ENCODE measurements at regions not wholly inside any gene's neighbourhood (a gene's known extent, or its start where the extent isn't known, plus 50 kb on each side); places are given as distances from the start of the nearest gene placed in this dataset.
"Not testable (repeated sequence)": the region's sequence is repeated elsewhere in the genome, so short reads cannot be mapped to it uniquely, and the experiment has no call there.

DNA sequence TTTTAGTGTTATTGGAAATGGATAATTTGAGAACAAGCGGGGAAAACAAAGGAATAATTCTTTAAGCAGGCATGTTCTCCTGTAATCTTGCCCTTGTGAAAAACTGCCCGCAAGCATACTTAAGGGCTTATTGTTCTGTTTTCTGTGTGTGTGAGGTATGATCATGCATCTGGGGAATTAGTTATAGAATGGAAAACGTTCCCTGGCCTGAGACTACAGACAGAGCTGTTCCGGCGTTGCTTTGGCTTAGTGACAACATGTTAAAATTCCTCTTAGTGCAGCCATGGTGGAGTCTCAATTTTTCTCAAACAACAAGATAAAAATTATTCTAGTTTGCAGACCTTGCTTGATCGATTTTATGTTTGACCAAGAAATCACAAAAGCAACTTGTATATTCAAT, 560.2 kb upstream of the SPRY2 start:
- TF ChIP-seq, protein P1, sequence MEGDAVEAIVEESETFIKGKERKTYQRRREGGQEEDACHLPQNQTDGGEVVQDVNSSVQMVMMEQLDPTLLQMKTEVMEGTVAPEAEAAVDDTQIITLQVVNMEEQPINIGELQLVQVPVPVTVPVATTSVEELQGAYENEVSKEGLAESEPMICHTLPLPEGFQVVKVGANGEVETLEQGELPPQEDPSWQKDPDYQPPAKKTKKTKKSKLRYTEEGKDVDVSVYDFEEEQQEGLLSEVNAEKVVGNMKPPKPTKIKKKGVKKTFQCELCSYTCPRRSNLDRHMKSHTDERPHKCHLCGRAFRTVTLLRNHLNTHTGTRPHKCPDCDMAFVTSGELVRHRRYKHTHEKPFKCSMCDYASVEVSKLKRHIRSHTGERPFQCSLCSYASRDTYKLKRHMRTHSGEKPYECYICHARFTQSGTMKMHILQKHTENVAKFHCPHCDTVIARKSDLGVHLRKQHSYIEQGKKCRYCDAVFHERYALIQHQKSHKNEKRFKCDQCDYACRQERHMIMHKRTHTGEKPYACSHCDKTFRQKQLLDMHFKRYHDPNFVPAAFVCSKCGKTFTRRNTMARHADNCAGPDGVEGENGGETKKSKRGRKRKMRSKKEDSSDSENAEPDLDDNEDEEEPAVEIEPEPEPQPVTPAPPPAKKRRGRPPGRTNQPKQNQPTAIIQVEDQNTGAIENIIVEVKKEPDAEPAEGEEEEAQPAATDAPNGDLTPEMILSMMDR (conservative IDR thresholded peaks at IDR 0.05; ENCODE audit: control insufficient read depth, insufficient read depth, low read depth, low read length): no peak
- H3K4me3 ChIP-seq (ENCODE audit: control insufficient read depth, low read depth, low read length): no peak overlapping the region
- DNase-seq (ENCODE audit: low read depth): peak; percentile 49

- TF ChIP-seq, protein P1 (conservative IDR thresholded peaks at IDR 0.05; ENCODE audit: control insufficient read depth, insufficient read depth, low read depth, low read length): no peak
- no peak for DNase-seq (ENCODE audit: low read depth)
- H3K4me3 ChIP-seq (ENCODE audit: control insufficient read depth, low read depth, low read length): no peak overlapping the region
Observed at GRCh38 chr13:80900561-80900960, 559.6 kb upstream of the SPRY2 start.

- not testable (repeated sequence) for H3K4me3 ChIP-seq (ENCODE audit: control insufficient read depth, low read depth, low read length); DNase-seq (ENCODE audit: low read depth)
Observed at GRCh38 chr13:80897641-80898040, 556.7 kb upstream of the SPRY2 start.

DNA sequence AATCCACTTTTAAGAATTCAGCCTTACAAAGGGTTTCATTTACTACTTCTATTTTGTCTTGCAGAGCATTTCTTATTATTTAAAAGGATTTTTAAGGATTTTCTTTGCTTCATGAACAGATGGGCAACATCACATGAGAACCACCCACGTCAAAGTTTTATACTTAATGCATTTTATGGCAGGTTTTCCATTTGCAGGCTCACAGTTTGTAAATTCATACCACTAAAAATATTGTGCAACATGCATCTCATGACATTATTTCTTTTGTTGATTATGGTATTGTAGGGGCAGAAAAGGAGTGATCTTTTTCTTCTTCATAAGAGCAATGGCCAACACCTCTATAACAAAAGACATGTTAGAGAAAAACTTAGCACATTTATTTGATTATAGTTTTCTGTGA, 554.0 kb upstream of the SPRY2 start:
- DNase-seq (ENCODE audit: low read depth): no peak
- H3K4me3 ChIP-seq (ENCODE audit: control insufficient read depth, low read depth, low read length): no peak overlapping the region
- TF ChIP-seq, protein P1 (conservative IDR thresholded peaks at IDR 0.05; ENCODE audit: control insufficient read depth, insufficient read depth, low read depth, low read length): no peak

DNA sequence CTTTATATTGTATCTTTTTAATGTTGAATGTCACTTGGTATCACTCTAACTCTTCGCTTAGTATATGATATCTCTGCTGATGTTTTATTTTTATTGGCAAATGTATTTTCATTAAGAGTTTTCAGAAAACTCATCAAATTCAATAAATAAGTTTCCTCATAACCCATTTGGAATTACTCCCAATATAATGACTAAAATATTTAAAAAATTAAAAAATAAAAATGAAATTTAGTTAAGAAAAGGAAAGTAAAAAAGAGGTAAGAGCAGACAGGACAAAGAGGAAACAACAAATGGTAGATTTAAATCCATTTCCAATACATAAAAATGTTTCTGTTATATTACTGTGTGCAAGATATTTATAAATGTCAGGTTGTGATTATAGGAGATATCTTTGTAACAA, 548.9 kb upstream of the SPRY2 start:
- TF ChIP-seq, protein P1 (conservative IDR thresholded peaks at IDR 0.05; ENCODE audit: control insufficient read depth, insufficient read depth, low read depth, low read length): no peak
- DNase-seq (ENCODE audit: low read depth): no peak
- no peak overlapping the region for H3K4me3 ChIP-seq (ENCODE audit: control insufficient read depth, low read depth, low read length)

DNA sequence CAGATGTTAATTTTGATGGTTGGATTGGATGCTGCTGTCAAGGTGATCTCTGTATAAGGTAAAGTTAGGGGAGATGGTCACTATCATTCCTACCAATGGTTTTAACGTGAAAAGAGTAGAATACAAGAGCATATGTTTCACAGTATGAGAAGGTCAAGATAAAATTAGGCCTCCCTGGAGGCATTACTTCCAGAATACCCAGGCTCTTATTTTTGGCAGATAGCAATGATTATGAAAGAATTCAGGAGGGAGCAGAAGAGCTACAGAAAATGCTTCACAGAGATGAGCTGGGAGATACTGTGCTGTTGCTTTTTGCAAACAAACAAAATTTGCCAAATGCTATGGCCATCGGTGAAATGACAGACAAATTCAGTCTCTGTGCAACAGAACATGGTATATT, 547.5 kb upstream of the SPRY2 start:
- TF ChIP-seq, protein P1 (conservative IDR thresholded peaks at IDR 0.05; ENCODE audit: control insufficient read depth, insufficient read depth, low read depth, low read length): no peak
- no peak for DNase-seq (ENCODE audit: low read depth)

GRCh38 chr13:80884056-80884785, 543.3 kb upstream of the SPRY2 start:
- no peak overlapping the region for H3K4me3 ChIP-seq (ENCODE audit: control insufficient read depth, low read depth, low read length)
- DNase-seq (ENCODE audit: low read depth): no peak
- TF ChIP-seq, protein P1 (conservative IDR thresholded peaks at IDR 0.05; ENCODE audit: control insufficient read depth, insufficient read depth, low read depth, low read length): no peak

More for the DNA sequence above, 547.5 kb upstream of the SPRY2 start:
- H3K4me3 ChIP-seq (ENCODE audit: control insufficient read depth, low read depth, low read length): no peak overlapping the region

Data from fibroblast of mammary gland (primary cell).